ENCODE measurements at regions not wholly inside any gene's neighbourhood (a gene's known extent, or its start where the extent isn't known, plus 50 kb on each side); places are given as distances from the start of the nearest gene placed in this dataset.

DNA sequence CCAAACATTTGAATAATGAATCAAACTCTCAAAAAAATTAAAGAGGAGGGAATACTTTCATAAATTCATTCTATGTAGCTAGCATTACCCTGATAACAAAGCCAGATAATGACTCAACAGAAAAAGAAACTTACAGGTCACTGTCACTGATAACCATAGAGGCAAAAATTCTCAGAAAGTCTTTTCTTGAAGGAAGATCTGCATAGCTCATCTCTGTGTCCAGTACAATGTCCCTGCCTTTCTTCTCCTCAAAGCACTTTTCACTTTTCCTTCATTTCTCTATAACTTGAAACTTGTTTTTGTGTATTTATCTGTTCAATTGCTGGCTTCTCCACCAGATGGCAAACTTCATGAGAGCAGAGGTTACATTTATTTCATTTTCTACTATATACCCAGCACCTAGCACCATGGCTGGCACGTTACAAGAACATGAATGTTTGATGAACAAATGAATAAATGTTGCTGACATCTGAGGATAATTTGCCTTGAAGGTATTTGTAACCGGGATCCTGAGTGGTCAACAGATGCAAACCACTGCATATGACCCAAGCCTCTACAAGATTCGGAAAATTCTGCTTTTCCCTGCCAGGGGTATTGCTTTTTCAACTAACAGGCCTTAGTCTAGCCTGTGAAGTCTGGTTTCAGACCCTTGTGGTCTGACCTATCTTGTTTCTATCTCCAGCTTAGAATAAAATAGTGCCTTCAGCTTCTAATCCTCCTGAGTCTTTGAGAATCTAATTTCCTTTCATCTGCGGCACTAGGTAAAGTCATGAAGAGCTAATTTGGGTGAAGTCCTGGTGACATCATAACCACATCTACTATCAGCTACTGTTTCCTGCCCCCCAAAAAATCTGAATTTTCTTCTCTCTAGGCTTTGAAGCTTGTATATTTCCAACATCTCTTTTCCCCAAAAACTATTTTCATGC is 52.5 kb upstream of the ANTXR2 start:
- no peaks in the 10 kb centered on the region for H3K4me1 ChIP-seq (ENCODE audit: insufficient read depth)
- DNase-seq (ENCODE audit: low spot score) = no peak
- 81% methylated on average over 4 of the region's 4 CpGs for WGBS (ENCODE audit: low lambda C conversion rate, missing lambda C conversion rate)
- no peaks in the 10 kb centered on the region for H3K79me2 ChIP-seq
- no peaks in the 10 kb centered on the region for H3K9me2 ChIP-seq (replicated peaks; ENCODE audit: insufficient read depth)
- H3K9me3 ChIP-seq (ENCODE audit: low read depth) = no peaks in the 10 kb centered on the region
- H3K27me3 ChIP-seq = peaks cover 5% of the 10 kb centered on the region
- H2AFZ ChIP-seq = no peak overlapping the region
- no peak overlapping the region for H3K4me2 ChIP-seq
- H3K36me3 ChIP-seq (replicated peaks; ENCODE audit: insufficient read depth, low read depth) = no peaks in the 10 kb centered on the region
- H3K4me3 ChIP-seq = no peak overlapping the region
- peak; percentile 48 for TF ChIP-seq CTCF (IDR thresholded peaks at IDR 0.05; ENCODE audit: poor library complexity)
- TF ChIP-seq EZH2phosphoT487 (IDR thresholded peaks at IDR 0.05; ENCODE audit: low read depth, severe bottlenecking, unreplicated experiment) = no peak
- TF ChIP-seq EZH2 (IDR thresholded peaks at IDR 0.05; ENCODE audit: borderline replicate concordance) = no peak
- no peak overlapping the region for H3K27ac ChIP-seq
- no peaks in the 10 kb centered on the region for H4K20me1 ChIP-seq (ENCODE audit: insufficient read depth, poor library complexity, severe bottlenecking)

GRCh38 chr4:80124246-80125211 is 51.5 kb upstream of the ANTXR2 start:
- TF ChIP-seq CTCF (IDR thresholded peaks at IDR 0.05; ENCODE audit: poor library complexity) = no peak
- no peak for TF ChIP-seq EZH2 (IDR thresholded peaks at IDR 0.05; ENCODE audit: borderline replicate concordance)
- no peak for TF ChIP-seq EZH2phosphoT487 (IDR thresholded peaks at IDR 0.05; ENCODE audit: low read depth, severe bottlenecking, unreplicated experiment)
- Histone ChIP-seq H3K4me2 (no peak overlapping the region), H3K79me2 (no peaks in the 10 kb centered on the region), H3K9me2 (replicated peaks; ENCODE audit: insufficient read depth) (no peaks in the 10 kb centered on the region), H3K4me1 (ENCODE audit: insufficient read depth) (no peaks in the 10 kb centered on the region), H3K27ac (no peak overlapping the region), H3K27me3 (peaks cover 5% of the 10 kb centered on the region), H3K9me3 (ENCODE audit: low read depth) (no peaks in the 10 kb centered on the region), H4K20me1 (ENCODE audit: insufficient read depth, poor library complexity, severe bottlenecking) (no peaks in the 10 kb centered on the region), H3K36me3 (replicated peaks; ENCODE audit: insufficient read depth, low read depth) (no peaks in the 10 kb centered on the region), H3K4me3 (no peak overlapping the region), H2AFZ (no peak overlapping the region)
- no peak for DNase-seq (ENCODE audit: low spot score)
- 72% methylated on average over 1 of the region's 1 CpG for WGBS (ENCODE audit: low lambda C conversion rate, missing lambda C conversion rate)
